H1 (cell line): ENCODE measurements at regions not wholly inside any gene's neighbourhood (a gene's known extent, or its start where the extent isn't known, plus 50 kb on each side); places are given as distances from the start of the nearest gene placed in this dataset.

Source experiments
- CTCF ChIA-PET: fragments of 300-600 bp; sonication (Branson Sonifier 250); formaldehyde crosslinking; loops from one replicate; lab custom pipeline; 2021; ENCODE audit not compliant: partially characterized antibody; lab: Charles Lee
- POLR2A ChIA-PET: fragments of 300-600 bp; sonication (Branson Sonifier 250); formaldehyde crosslinking; loops from one replicate; lab custom pipeline; 2021; ENCODE audit warnings: inconsistent platforms; ENCODE audit not compliant: partially characterized antibody; lab: Charles Lee
- DNase-seq, 2 experiments: peaks; one replicate each; pipeline versions ENCODE4 v3.0.0 to v3.0.0-alpha.2; 2010 to 2022; ENCODE audit warnings: low spot score in 2 of 2, low read depth in 1 of 2, mixed read lengths in 1 of 2
- FAIRE-seq: peaks from 2 replicates; lab custom pipeline; 2011; peaks lifted over from hg19 to GRCh38; lab: Jason Lieb, UNC
- H2AFZ ChIP-seq: 2 replicates; pipeline ENCODE4 v1.8.1; 2012; ENCODE audit warnings: low read length, inconsistent platforms
- H2AK5ac ChIP-seq: 2 replicates; pipeline ENCODE4 v1.6.1; 2013; ENCODE audit warnings: low read depth, low read length
- H2BK120ac ChIP-seq: replicated peaks from 2 replicates; pipeline ENCODE3; 2013; ENCODE audit warnings: low read depth, low read length, inconsistent platforms
- H2BK12ac ChIP-seq: 2 replicates; pipeline ENCODE4 v1.6.1; 2013; ENCODE audit warnings: low read depth, low read length
- H2BK15ac ChIP-seq: 2 replicates; pipeline ENCODE4 v1.6.1; 2013; ENCODE audit warnings: low read length
- H2BK20ac ChIP-seq: 2 replicates; pipeline ENCODE4 v1.6.1; 2013; ENCODE audit warnings: low read length
- H2BK5ac ChIP-seq: 2 replicates; pipeline ENCODE4 v1.6.1; 2013; ENCODE audit warnings: low read depth, low read length
- H3K14ac ChIP-seq: 2 replicates; pipeline ENCODE4 v1.6.1; 2013; ENCODE audit warnings: inconsistent platforms; ENCODE audit not compliant: insufficient read length
- H3K18ac ChIP-seq: 2 replicates; pipeline ENCODE4 v1.6.1; 2013; ENCODE audit warnings: low read length; ENCODE audit errors: extremely low read depth
- H3K23ac ChIP-seq: 2 replicates; pipeline ENCODE4 v1.6.1; 2013; ENCODE audit warnings: inconsistent platforms; ENCODE audit not compliant: insufficient read length
- H3K23me2 ChIP-seq: 2 replicates; pipeline ENCODE4 v1.6.1; 2013; ENCODE audit warnings: low read depth, low read length
- H3K27ac ChIP-seq: 2 replicates; pipeline ENCODE4 v1.6.1; 2011; ENCODE audit warnings: low read depth, low read length, inconsistent platforms
- H3K27me3 ChIP-seq, 4 experiments: replicated peaks in 1 of 4; 1 replicate in 1 of 4; 2 replicates in 3 of 4; pipeline versions ENCODE4 v1.6.1 to v1.8.1; 2011 to 2013; ENCODE audit warnings: low read length in 3 of 4, mild to moderate bottlenecking in 3 of 4, inconsistent platforms in 2 of 4, mixed read lengths in 2 of 4, moderate library complexity in 1 of 4; ENCODE audit not compliant: control insufficient read depth in 3 of 4, insufficient read depth in 3 of 4; ENCODE audit errors: extremely low read depth in 1 of 4
- H3K36me3 ChIP-seq, 4 experiments: 2 replicates each; pipeline versions ENCODE4 v1.6.1 to v1.8.1; 2011 to 2013; ENCODE audit warnings: mild to moderate bottlenecking in 4 of 4, low read length in 3 of 4, moderate library complexity in 2 of 4, control low read depth in 1 of 4, inconsistent platforms in 1 of 4; ENCODE audit not compliant: insufficient read depth in 4 of 4, control insufficient read depth in 2 of 4
- H3K4ac ChIP-seq: replicated peaks from 2 replicates; pipeline ENCODE3; 2013; ENCODE audit warnings: low read length, low read depth, mixed read lengths, inconsistent platforms; ENCODE audit not compliant: insufficient read length
- H3K4me1 ChIP-seq, 4 experiments: replicated peaks in 1 of 4; 1 replicate in 1 of 4; 2 replicates in 3 of 4; pipeline versions ENCODE4 v1.6.1 to v1.8.1; 2011 to 2013; ENCODE audit warnings: low read length in 3 of 4, inconsistent platforms in 2 of 4, mixed read lengths in 1 of 4; ENCODE audit not compliant: insufficient read depth in 4 of 4, control insufficient read depth in 3 of 4
- H3K4me2 ChIP-seq, 2 experiments: 2 replicates each; pipeline versions ENCODE4 v1.6.1 to v1.8.1; 2011 to 2013; ENCODE audit warnings: low read depth in 2 of 2, low read length in 2 of 2, control low read depth in 1 of 2, inconsistent platforms in 1 of 2, mild to moderate bottlenecking in 1 of 2; ENCODE audit not compliant: insufficient read depth in 1 of 2
- H3K4me3 ChIP-seq, 4 experiments: fragments of 200-600, 300-600 bp in 1 of 4; sonication (generic), shearing (Covaris generic), sonication (Bioruptor Twin) in 1 of 4; 2 replicates each; pipeline versions ENCODE4 v1.5.1 to v1.8.1; 2011 to 2016; ENCODE audit warnings: low read length in 4 of 4, low read depth in 3 of 4, control low read depth in 2 of 4, inconsistent platforms in 2 of 4, mild to moderate bottlenecking in 2 of 4, mixed read lengths in 1 of 4, moderate library complexity in 1 of 4; ENCODE audit not compliant: insufficient read depth in 2 of 4; ENCODE audit errors: extremely low read depth in 1 of 4
- H3K56ac ChIP-seq: replicated peaks from 2 replicates; pipeline ENCODE3; 2013; ENCODE audit warnings: low read depth, mild to moderate bottlenecking, mixed read lengths, low read length, inconsistent platforms; ENCODE audit not compliant: insufficient read length
- H3K79me1 ChIP-seq: 2 replicates; pipeline ENCODE4 v1.6.1; 2013; ENCODE audit warnings: low read depth, low read length, control low read depth
- H3K79me2 ChIP-seq, 2 experiments: 2 replicates each; pipeline versions ENCODE4 v1.6.1 to v1.8.1; 2012 to 2013; ENCODE audit warnings: low read length in 2 of 2, mild to moderate bottlenecking in 2 of 2, inconsistent platforms in 1 of 2; ENCODE audit not compliant: insufficient read depth in 2 of 2, control insufficient read depth in 1 of 2
- H3K9ac ChIP-seq, 4 experiments: replicated peaks in 1 of 4; 1 replicate in 1 of 4; 2 replicates in 3 of 4; pipeline versions ENCODE4 v1.6.1 to v1.8.1; 2011 to 2013; ENCODE audit warnings: low read depth in 3 of 4, low read length in 3 of 4, control low read depth in 2 of 4, mild to moderate bottlenecking in 2 of 4, moderate library complexity in 2 of 4, inconsistent platforms in 1 of 4; ENCODE audit errors: extremely low read depth in 1 of 4
- H3K9me3 ChIP-seq, 2 experiments: 2 replicates each; pipeline versions ENCODE4 v1.6.1 to v1.8.1; 2012 to 2013; ENCODE audit warnings: mild to moderate bottlenecking in 2 of 2, moderate library complexity in 2 of 2, control low read depth in 1 of 2, inconsistent platforms in 1 of 2, low read depth in 1 of 2, low read length in 1 of 2, mixed read lengths in 1 of 2; ENCODE audit not compliant: insufficient read depth in 2 of 2
- H4K20me1 ChIP-seq, 2 experiments: replicated peaks in 1 of 2; 2 replicates each; pipeline versions ENCODE3 to v1.8.1; 2011 to 2013; ENCODE audit warnings: inconsistent platforms in 2 of 2, low read length in 2 of 2, mild to moderate bottlenecking in 1 of 2; ENCODE audit not compliant: insufficient read depth in 2 of 2, control insufficient read depth in 1 of 2
- H4K5ac ChIP-seq: 2 replicates; pipeline ENCODE4 v1.6.1; 2013; ENCODE audit warnings: low read length, low read depth, mixed read lengths, inconsistent platforms; ENCODE audit not compliant: insufficient read length
- H4K8ac ChIP-seq: 2 replicates; pipeline ENCODE4 v1.8.0; 2013; ENCODE audit warnings: mild to moderate bottlenecking, moderate library complexity, low read length, inconsistent platforms; ENCODE audit not compliant: insufficient read depth; ENCODE audit errors: extremely low read depth
- H4K91ac ChIP-seq: replicated peaks from 2 replicates; pipeline ENCODE3; 2013; ENCODE audit warnings: low read length, mixed read lengths, inconsistent platforms; ENCODE audit not compliant: insufficient read length
- ATF3 ChIP-seq: IDR thresholded peaks from 2 replicates; pipeline ENCODE4 v1.6.1; 2011; ENCODE audit warnings: low read depth, mild to moderate bottlenecking, low read length; ENCODE audit not compliant: insufficient read depth
- BRCA1 ChIP-seq: IDR thresholded peaks from 2 replicates; pipeline ENCODE4 v1.6.1; 2012; ENCODE audit warnings: low read depth, low read length, improper control_type of control experiment
- FOSL1 ChIP-seq: IDR thresholded peaks from 2 replicates; pipeline ENCODE4 v1.6.1; 2011; ENCODE audit warnings: mild to moderate bottlenecking, low read depth, low read length, moderate library complexity; ENCODE audit not compliant: insufficient read depth
- HDAC2 ChIP-seq, 2 experiments: fragments of 300-600 bp in 1 of 2; sonication (generic) in 1 of 2; IDR thresholded peaks; 2 replicates each; pipeline ENCODE4 v1.6.1; 2011 to 2012; ENCODE audit warnings: low read depth in 2 of 2, low read length in 2 of 2, mild to moderate bottlenecking in 2 of 2, moderate library complexity in 2 of 2, borderline replicate concordance in 1 of 2, inconsistent platforms in 1 of 2
- HDAC6 ChIP-seq: IDR thresholded peaks from one replicate; pipeline ENCODE4 v1.7.1; 2012; ENCODE audit warnings: low read depth, mild to moderate bottlenecking, inconsistent platforms, low read length, moderate library complexity
- NANOG ChIP-seq: IDR thresholded peaks from 2 replicates; pipeline ENCODE4 v1.6.1; 2011; ENCODE audit warnings: low read length, low read depth, mild to moderate bottlenecking, inconsistent platforms; ENCODE audit not compliant: insufficient read depth, poor library complexity, severe bottlenecking
- SAP30 ChIP-seq: fragments of 300-600 bp; sonication (generic); IDR thresholded peaks from 2 replicates; pipeline ENCODE4 v1.7.1; 2012; ENCODE audit warnings: low read length, moderate library complexity, mild to moderate bottlenecking, inconsistent platforms; ENCODE audit not compliant: insufficient read depth, insufficient replicate concordance
- SIRT6 ChIP-seq: IDR thresholded peaks from one replicate; pipeline ENCODE4 v1.7.1; 2012; ENCODE audit warnings: low read length, inconsistent platforms
- SP1 ChIP-seq: IDR thresholded peaks from 2 replicates; pipeline ENCODE4 v1.6.1; 2011; ENCODE audit warnings: low read depth, low read length
- SP2 ChIP-seq: IDR thresholded peaks from 2 replicates; pipeline ENCODE4 v1.6.1; 2012; ENCODE audit warnings: mild to moderate bottlenecking, low read length, inconsistent platforms
- SRF ChIP-seq: IDR thresholded peaks from 2 replicates; pipeline ENCODE4 v1.6.1; 2011; ENCODE audit warnings: mild to moderate bottlenecking, low read depth, low read length, moderate library complexity
- USF2 ChIP-seq: IDR thresholded peaks from 2 replicates; pipeline ENCODE4 v1.6.1; 2011; ENCODE audit warnings: low read length, improper control_type of control experiment

GRCh38 chr4:18480928-18481327, 459.4 kb upstream of the LCORL start (continued):
- TF ChIP-seq SP1: no peak
- TF ChIP-seq, all 59 proteins: peak for 0

- no peaks in the 10 kb centered on the region for H3K79me2 ChIP-seq
- no peak overlapping the region for H3K4me3 ChIP-seq
- H3K23ac ChIP-seq: no peak overlapping the region
- no peak overlapping the region for H2BK20ac ChIP-seq
- no peaks in the 10 kb centered on the region for H3K79me1 ChIP-seq
- no peaks in the 10 kb centered on the region for H3K36me3 ChIP-seq
- H3K4me1 ChIP-seq: no peaks in the 10 kb centered on the region
- H3K9me3 ChIP-seq: peaks cover 37 to 49% of the 10 kb centered on the region in 2 experiments
- no peak overlapping the region for H2AFZ ChIP-seq
- H4K20me1 ChIP-seq: no peaks in the 10 kb centered on the region
- no peak overlapping the region for H3K27ac ChIP-seq
- H3K4me2 ChIP-seq: no peak overlapping the region
- H3K56ac ChIP-seq: no peak overlapping the region
- H3K27me3 ChIP-seq: no peaks in the 10 kb centered on the region
- no peak overlapping the region for H4K5ac ChIP-seq
- H2BK12ac ChIP-seq: no peak overlapping the region
- no peak overlapping the region for H4K8ac ChIP-seq
- no peak overlapping the region for H2BK120ac ChIP-seq
- FAIRE-seq (no peak), DNase-seq (no peak)
- no peak overlapping the region for H2AK5ac ChIP-seq
- H3K9ac ChIP-seq: no peak overlapping the region
- H3K23me2 ChIP-seq: no peaks in the 10 kb centered on the region
- no peak overlapping the region for H3K4ac ChIP-seq
- H4K91ac ChIP-seq: no peak overlapping the region
- POLR2A ChIA-PET: no interaction called here
- no peak overlapping the region for H2BK5ac ChIP-seq
- CTCF ChIA-PET: no interaction called here
- no peak overlapping the region for H2BK15ac ChIP-seq
- no peak overlapping the region for H3K14ac ChIP-seq
- H3K18ac ChIP-seq: no peak overlapping the region
- TF ChIP-seq SP2 (no peak), ATF3 (no peak), SAP30 (no peak), HDAC6 (no peak), USF2 (no peak), HDAC2 (IDR thresholded peaks at IDR 0.05; ENCODE audit: borderline replicate concordance in 1 of 2, low read depth in 2 of 2, low read length in 2 of 2) (no peak), SRF (no peak), NANOG (no peak), BRCA1 (no peak), FOSL1 (no peak), SIRT6 (no peak)
Measured at GRCh38 chr4:18480342-18480741, 458.8 kb upstream of the LCORL start.
